ENCODE measurements at regions not wholly inside any gene's neighbourhood (a gene's known extent, or its start where the extent isn't known, plus 50 kb on each side); places are given as distances from the start of the nearest gene placed in this dataset.

DNA sequence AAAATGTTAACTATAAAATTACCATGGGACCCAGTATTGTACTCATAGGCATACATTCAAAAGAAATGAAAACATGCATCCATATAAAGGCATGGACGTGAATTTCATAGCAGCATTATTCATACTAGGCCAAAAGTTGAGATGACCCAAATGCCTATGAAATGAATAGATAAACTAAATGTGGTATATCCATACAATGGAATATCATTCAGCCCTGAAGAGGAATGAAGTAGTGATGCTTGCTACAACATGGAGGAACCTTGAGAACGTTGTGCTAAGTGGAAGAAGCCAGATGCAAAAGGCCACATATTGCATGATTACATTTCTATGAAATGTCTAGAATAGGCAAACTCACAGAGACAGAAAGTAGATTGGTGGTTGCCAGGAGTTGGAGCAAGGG is 127.1 kb upstream of the IPO9 start:
- WGBS, 3 donors, result 82 to 89% (median 88%) methylated on average over 2 of the region's 2 CpGs
- peaks cover 0 to 7% (median 0%) of the 10 kb centered on the region in 3 donors for H3K36me3 ChIP-seq (ENCODE audit: control insufficient read depth in 3 of 3, insufficient read depth in 2 of 3, low read depth in 1 of 3, low read length in 3 of 3)
- no peak for DNase-seq
- H3K4me1 ChIP-seq (ENCODE audit: control insufficient read depth in 3 of 3, insufficient read depth in 2 of 3, low read depth in 1 of 3, low read length in 2 of 3), result peaks cover 0 to 9% (median 0%) of the 10 kb centered on the region in 3 donors
- no peak for FAIRE-seq
- no peak overlapping the region for H3K27ac ChIP-seq (ENCODE audit: low read depth in 1 of 3, low read length in 2 of 3)
- H3K27me3 ChIP-seq (ENCODE audit: control insufficient read depth in 3 of 3, insufficient read depth in 3 of 3, low read length in 3 of 3), result no peaks in the 10 kb centered on the region
- no peak overlapping the region for H3K4me3 ChIP-seq (ENCODE audit: low read depth in 1 of 3, low read length in 3 of 3)
- H3K9me3 ChIP-seq (ENCODE audit: control insufficient read depth in 2 of 2, insufficient read depth in 1 of 2, low read depth in 1 of 2, low read length in 1 of 2), result no peaks in the 10 kb centered on the region

DNA sequence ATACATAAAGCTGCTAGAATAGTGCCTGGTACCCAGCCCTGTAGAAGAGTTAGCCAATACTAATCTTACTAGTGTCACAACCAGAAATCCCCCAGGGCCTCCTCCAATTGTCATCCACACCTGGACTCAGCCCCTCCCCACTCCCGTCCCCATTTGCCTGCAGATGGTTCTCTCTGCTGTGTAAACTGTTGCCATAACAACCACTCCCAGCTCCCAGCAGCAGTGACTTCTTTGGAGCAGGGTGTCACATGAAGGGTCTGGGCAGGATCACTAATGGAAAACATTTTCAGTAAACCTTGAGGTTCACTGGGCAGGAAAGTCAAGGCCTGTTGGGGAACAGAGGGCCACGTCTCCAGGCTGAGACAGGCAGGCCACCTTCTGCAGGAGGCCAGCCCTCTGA is 126.0 kb upstream of the IPO9 start:
- Histone ChIP-seq H3K4me3 (ENCODE audit: low read depth in 1 of 3, low read length in 3 of 3) (no peak overlapping the region), H3K36me3 (ENCODE audit: control insufficient read depth in 3 of 3, insufficient read depth in 2 of 3, low read depth in 1 of 3, low read length in 3 of 3) (peaks cover 0 to 7% (median 0%) of the 10 kb centered on the region in 3 donors), H3K27ac (ENCODE audit: low read depth in 1 of 3, low read length in 2 of 3) (peak overlapping the region in 2 of 3 donors; percentile 2 to 45), H3K27me3 (ENCODE audit: control insufficient read depth in 3 of 3, insufficient read depth in 3 of 3, low read length in 3 of 3) (no peaks in the 10 kb centered on the region), H3K4me1 (ENCODE audit: control insufficient read depth in 3 of 3, insufficient read depth in 2 of 3, low read depth in 1 of 3, low read length in 2 of 3) (peaks cover 0 to 9% (median 0%) of the 10 kb centered on the region in 3 donors), H3K9me3 (ENCODE audit: control insufficient read depth in 2 of 2, insufficient read depth in 1 of 2, low read depth in 1 of 2, low read length in 1 of 2) (no peaks in the 10 kb centered on the region)
- DNase-seq, result peak; percentile 32 to 76
- FAIRE-seq, result no peak
- WGBS, 3 donors, result 23 to 55% (median 31%) methylated on average over 2 of the region's 2 CpGs

DNA sequence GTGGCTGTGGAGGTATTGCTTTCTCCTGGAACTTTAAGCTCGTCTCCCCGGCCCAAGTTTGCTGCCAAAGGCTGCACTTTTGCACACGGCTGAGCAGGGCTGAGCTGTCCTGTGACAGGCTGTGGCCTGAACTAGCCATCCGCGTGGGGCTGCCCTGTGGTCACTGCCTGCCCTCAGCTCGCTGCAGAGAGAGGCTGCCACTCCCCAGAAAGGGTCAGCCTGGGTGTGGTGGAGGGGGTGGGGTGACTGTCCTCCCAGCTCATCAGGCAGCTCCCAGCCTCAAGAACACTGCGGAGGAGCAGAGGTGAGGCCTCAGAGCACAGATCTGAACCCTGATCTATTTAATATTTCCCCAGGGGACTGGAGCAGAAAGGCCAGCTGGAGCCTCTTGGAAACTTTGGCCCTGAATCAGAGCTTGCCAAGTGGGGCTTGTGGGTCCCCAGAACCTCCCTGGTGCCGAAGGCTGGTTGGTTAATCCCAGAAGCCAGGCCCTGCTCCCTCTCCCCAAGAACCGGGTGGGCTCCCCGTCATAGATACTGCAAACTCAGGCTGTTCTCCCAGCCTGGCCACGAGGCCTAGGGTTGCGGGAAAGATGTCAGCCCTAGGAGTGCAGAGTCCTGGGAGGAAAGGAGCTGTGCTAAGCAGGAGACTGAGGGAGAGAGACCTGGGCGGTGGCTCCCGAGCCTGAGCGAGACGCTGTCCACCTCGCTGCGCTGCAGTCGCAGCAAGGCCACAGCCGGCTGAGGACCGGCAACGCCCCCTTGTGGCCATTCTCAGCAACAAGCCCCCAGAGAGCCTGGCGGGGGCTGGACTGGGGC is 125.1 kb upstream of the IPO9 start:
- no peak for FAIRE-seq
- H3K27me3 ChIP-seq (ENCODE audit: control insufficient read depth in 3 of 3, insufficient read depth in 3 of 3, low read length in 3 of 3), result no peaks in the 10 kb centered on the region
- H3K27ac ChIP-seq (ENCODE audit: low read depth in 1 of 3, low read length in 2 of 3), result peak overlapping the region in 2 of 3 donors; percentile 2 to 33
- peaks cover 0 to 4% (median 0%) of the 10 kb centered on the region in 3 donors for H3K36me3 ChIP-seq (ENCODE audit: control insufficient read depth in 3 of 3, insufficient read depth in 2 of 3, low read depth in 1 of 3, low read length in 3 of 3)
- H3K9me3 ChIP-seq (ENCODE audit: control insufficient read depth in 2 of 2, insufficient read depth in 1 of 2, low read depth in 1 of 2, low read length in 1 of 2), result no peaks in the 10 kb centered on the region
- peaks cover 0 to 9% (median 0%) of the 10 kb centered on the region in 3 donors for H3K4me1 ChIP-seq (ENCODE audit: control insufficient read depth in 3 of 3, insufficient read depth in 2 of 3, low read depth in 1 of 3, low read length in 2 of 3)
- WGBS, 3 donors, result 24 to 30% (median 29%) methylated on average over 21 to 23 of the region's 23 CpGs
- no peak overlapping the region for H3K4me3 ChIP-seq (ENCODE audit: low read depth in 1 of 3, low read length in 3 of 3)
- peak; percentile 76 to 91 for DNase-seq

DNA sequence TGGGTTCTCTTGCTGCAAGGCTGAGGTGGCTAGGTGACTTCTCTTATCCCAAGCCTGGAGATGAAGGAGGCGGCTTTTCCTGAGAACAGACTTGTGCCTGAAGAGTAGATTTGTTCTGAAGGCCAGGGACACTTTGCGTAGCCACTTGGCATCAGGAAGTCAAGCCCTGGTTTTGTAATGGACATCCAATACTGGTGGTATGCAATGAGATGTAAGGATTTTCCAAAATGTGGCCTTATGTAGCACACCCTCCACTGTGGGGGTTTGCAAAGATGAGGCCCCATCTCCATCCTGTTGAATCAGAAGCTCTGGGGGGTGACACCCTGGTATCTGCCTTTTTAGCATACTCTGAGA is 124.5 kb upstream of the IPO9 start:
- WGBS, 3 donors, result 33 to 47% (median 40%) methylated on average over 2 of the region's 2 CpGs
- Histone ChIP-seq H3K4me1 (ENCODE audit: control insufficient read depth in 3 of 3, insufficient read depth in 2 of 3, low read depth in 1 of 3, low read length in 2 of 3) (peaks cover 0 to 9% (median 0%) of the 10 kb centered on the region in 3 donors), H3K36me3 (ENCODE audit: control insufficient read depth in 3 of 3, insufficient read depth in 2 of 3, low read depth in 1 of 3, low read length in 3 of 3) (peaks cover 0 to 4% (median 0%) of the 10 kb centered on the region in 3 donors), H3K4me3 (ENCODE audit: low read depth in 1 of 3, low read length in 3 of 3) (no peak overlapping the region), H3K27me3 (ENCODE audit: control insufficient read depth in 3 of 3, insufficient read depth in 3 of 3, low read length in 3 of 3) (no peaks in the 10 kb centered on the region), H3K27ac (ENCODE audit: low read depth in 1 of 3, low read length in 2 of 3) (no peak overlapping the region), H3K9me3 (ENCODE audit: control insufficient read depth in 2 of 2, insufficient read depth in 1 of 2, low read depth in 1 of 2, low read length in 1 of 2) (no peaks in the 10 kb centered on the region)
- FAIRE-seq (no peak), DNase-seq (no peak)

DNA sequence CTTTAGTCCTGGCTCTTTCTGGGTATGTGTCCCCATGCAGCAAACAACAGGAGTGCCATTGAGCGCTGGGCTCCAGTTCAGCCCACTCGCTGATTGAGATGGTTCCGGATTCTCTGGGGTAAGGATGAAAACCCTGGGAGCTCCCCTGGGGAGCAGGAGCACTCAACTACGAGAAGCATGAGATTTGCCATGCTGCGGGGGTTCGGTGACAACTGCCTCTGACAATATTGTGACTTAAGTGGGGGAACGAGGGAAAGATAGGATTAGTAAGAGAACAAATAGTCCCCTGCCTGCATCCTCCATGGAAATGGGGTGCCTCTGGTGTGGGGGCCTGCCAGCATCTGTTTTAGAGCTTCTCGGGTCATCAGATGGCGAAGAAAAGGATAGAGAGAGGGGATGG is 123.6 kb upstream of the IPO9 start:
- H3K9me3 ChIP-seq (ENCODE audit: control insufficient read depth in 2 of 2, insufficient read depth in 1 of 2, low read depth in 1 of 2, low read length in 1 of 2), result no peaks in the 10 kb centered on the region
- H3K27me3 ChIP-seq (ENCODE audit: control insufficient read depth in 3 of 3, insufficient read depth in 3 of 3, low read length in 3 of 3), result no peaks in the 10 kb centered on the region
- H3K36me3 ChIP-seq (ENCODE audit: control insufficient read depth in 3 of 3, insufficient read depth in 2 of 3, low read depth in 1 of 3, low read length in 3 of 3), result peaks cover 0 to 4% (median 0%) of the 10 kb centered on the region in 3 donors
- H3K4me3 ChIP-seq (ENCODE audit: low read depth in 1 of 3, low read length in 3 of 3), result no peak overlapping the region
- no peak overlapping the region for H3K27ac ChIP-seq (ENCODE audit: low read depth in 1 of 3, low read length in 2 of 3)
- FAIRE-seq (no peak), DNase-seq (no peak)
- H3K4me1 ChIP-seq (ENCODE audit: control insufficient read depth in 3 of 3, insufficient read depth in 2 of 3, low read depth in 1 of 3, low read length in 2 of 3), result peaks cover 0 to 13% (median 0%) of the 10 kb centered on the region in 3 donors
- WGBS, 3 donors, result 83 to 92% (median 84%) methylated on average over 9 of the region's 9 CpGs

DNA sequence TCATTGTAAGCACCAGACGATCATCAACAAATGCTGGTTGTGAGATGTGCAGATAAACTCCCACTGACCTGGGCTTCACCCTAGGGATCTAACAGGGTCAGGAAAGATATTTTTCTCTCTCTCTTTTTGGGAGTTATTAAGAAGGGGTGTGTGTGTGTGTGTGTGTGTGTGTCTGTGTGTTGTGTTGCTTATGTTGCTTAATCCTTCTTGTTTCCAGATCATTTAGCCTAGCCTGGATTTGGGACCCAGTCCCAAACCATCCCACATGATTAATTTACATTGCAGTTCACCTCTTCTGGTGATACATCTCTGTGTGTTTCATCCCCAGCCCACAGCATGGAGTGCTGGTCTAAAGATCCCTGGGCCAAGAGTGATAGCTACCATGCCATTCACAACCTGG is 122.8 kb upstream of the IPO9 start:
- no peak for FAIRE-seq
- peaks cover 0 to 13% (median 0%) of the 10 kb centered on the region in 3 donors for H3K4me1 ChIP-seq (ENCODE audit: control insufficient read depth in 3 of 3, insufficient read depth in 2 of 3, low read depth in 1 of 3, low read length in 2 of 3)
- peaks cover 0 to 4% (median 0%) of the 10 kb centered on the region in 3 donors for H3K36me3 ChIP-seq (ENCODE audit: control insufficient read depth in 3 of 3, insufficient read depth in 2 of 3, low read depth in 1 of 3, low read length in 3 of 3)
- H3K9me3 ChIP-seq (ENCODE audit: control insufficient read depth in 2 of 2, insufficient read depth in 1 of 2, low read depth in 1 of 2, low read length in 1 of 2), result no peaks in the 10 kb centered on the region
- no peak overlapping the region for H3K27ac ChIP-seq (ENCODE audit: low read depth in 1 of 3, low read length in 2 of 3)
- no peak overlapping the region for H3K4me3 ChIP-seq (ENCODE audit: low read depth in 1 of 3, low read length in 3 of 3)
- 56 to 64% (median 63%) methylated on average over 1 of the region's 1 CpG for WGBS, 3 donors
- no peak for DNase-seq
- no peaks in the 10 kb centered on the region for H3K27me3 ChIP-seq (ENCODE audit: control insufficient read depth in 3 of 3, insufficient read depth in 3 of 3, low read length in 3 of 3)

DNA sequence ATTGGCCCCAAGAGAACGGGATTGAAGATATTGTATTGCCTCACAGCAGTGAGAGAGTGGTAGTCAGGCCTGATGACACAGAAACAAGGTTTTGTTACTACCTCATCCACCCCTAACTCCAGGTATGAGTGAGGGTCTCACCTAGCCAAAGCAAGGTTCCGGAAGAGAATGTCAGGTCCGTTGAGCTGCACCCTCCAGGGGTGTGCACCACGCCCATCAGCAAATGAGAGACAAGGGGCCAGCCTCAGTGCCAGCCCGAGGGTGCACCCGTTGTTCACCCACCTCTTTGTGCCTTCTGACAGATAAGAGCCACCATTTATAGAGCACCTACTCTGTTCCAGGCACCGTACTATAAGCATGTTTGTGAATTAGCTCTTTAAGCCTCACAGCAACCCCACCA is 121.9 kb upstream of the IPO9 start:
- FAIRE-seq (no peak), DNase-seq (no peak)
- no peaks in the 10 kb centered on the region for H3K9me3 ChIP-seq (ENCODE audit: control insufficient read depth in 2 of 2, insufficient read depth in 1 of 2, low read depth in 1 of 2, low read length in 1 of 2)
- H3K36me3 ChIP-seq (ENCODE audit: control insufficient read depth in 3 of 3, insufficient read depth in 2 of 3, low read depth in 1 of 3, low read length in 3 of 3), result peaks cover 0 to 4% (median 0%) of the 10 kb centered on the region in 3 donors
- H3K4me1 ChIP-seq (ENCODE audit: control insufficient read depth in 3 of 3, insufficient read depth in 2 of 3, low read depth in 1 of 3, low read length in 2 of 3), result peaks cover 0 to 13% (median 0%) of the 10 kb centered on the region in 3 donors
- no peaks in the 10 kb centered on the region for H3K27me3 ChIP-seq (ENCODE audit: control insufficient read depth in 3 of 3, insufficient read depth in 3 of 3, low read length in 3 of 3)
- no peak overlapping the region for H3K4me3 ChIP-seq (ENCODE audit: low read depth in 1 of 3, low read length in 3 of 3)
- WGBS, 3 donors, result 57 to 79% (median 72%) methylated on average over 7 of the region's 7 CpGs
- no peak overlapping the region for H3K27ac ChIP-seq (ENCODE audit: low read depth in 1 of 3, low read length in 2 of 3)

DNA sequence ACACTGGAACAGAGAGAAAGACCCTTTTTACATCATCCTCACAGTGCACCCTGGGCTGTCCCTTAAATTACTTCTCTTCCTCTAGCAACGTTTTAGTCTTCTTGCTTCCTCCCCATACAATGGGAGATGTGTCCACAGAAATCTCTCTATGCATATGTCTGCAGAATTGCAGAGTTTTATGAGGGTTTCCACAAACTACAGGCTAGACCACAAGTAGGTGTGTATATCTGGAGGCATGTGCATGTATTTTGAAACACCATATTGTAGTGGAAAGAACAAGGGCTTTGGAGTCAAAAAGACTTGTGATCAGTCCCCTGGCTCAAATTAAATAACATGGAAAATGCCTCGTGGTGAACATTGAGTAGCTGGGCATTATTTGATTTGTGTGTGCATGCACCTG is 121.3 kb upstream of the IPO9 start:
- H3K36me3 ChIP-seq (ENCODE audit: control insufficient read depth in 3 of 3, insufficient read depth in 2 of 3, low read depth in 1 of 3, low read length in 3 of 3), result peaks cover 0 to 4% (median 0%) of the 10 kb centered on the region in 3 donors
- FAIRE-seq (no peak), DNase-seq (no peak)
- H3K9me3 ChIP-seq (ENCODE audit: control insufficient read depth in 2 of 2, insufficient read depth in 1 of 2, low read depth in 1 of 2, low read length in 1 of 2), result no peaks in the 10 kb centered on the region
- no peaks in the 10 kb centered on the region for H3K27me3 ChIP-seq (ENCODE audit: control insufficient read depth in 3 of 3, insufficient read depth in 3 of 3, low read length in 3 of 3)
- no peak overlapping the region for H3K27ac ChIP-seq (ENCODE audit: low read depth in 1 of 3, low read length in 2 of 3)
- H3K4me3 ChIP-seq (ENCODE audit: low read depth in 1 of 3, low read length in 3 of 3), result no peak overlapping the region
- WGBS, 3 donors, result 18 to 42% (median 21%) methylated on average over 2 of the region's 2 CpGs
- peaks cover 0 to 14% (median 2%) of the 10 kb centered on the region in 3 donors for H3K4me1 ChIP-seq (ENCODE audit: control insufficient read depth in 3 of 3, insufficient read depth in 2 of 3, low read depth in 1 of 3, low read length in 2 of 3)

Data from small intestine (tissue), 7 donors.